ENCODE measurements at regions not wholly inside any gene's neighbourhood (a gene's known extent, or its start where the extent isn't known, plus 50 kb on each side); places are given as distances from the start of the nearest gene placed in this dataset.

- TF ChIP-seq, protein P1, sequence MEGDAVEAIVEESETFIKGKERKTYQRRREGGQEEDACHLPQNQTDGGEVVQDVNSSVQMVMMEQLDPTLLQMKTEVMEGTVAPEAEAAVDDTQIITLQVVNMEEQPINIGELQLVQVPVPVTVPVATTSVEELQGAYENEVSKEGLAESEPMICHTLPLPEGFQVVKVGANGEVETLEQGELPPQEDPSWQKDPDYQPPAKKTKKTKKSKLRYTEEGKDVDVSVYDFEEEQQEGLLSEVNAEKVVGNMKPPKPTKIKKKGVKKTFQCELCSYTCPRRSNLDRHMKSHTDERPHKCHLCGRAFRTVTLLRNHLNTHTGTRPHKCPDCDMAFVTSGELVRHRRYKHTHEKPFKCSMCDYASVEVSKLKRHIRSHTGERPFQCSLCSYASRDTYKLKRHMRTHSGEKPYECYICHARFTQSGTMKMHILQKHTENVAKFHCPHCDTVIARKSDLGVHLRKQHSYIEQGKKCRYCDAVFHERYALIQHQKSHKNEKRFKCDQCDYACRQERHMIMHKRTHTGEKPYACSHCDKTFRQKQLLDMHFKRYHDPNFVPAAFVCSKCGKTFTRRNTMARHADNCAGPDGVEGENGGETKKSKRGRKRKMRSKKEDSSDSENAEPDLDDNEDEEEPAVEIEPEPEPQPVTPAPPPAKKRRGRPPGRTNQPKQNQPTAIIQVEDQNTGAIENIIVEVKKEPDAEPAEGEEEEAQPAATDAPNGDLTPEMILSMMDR (IDR thresholded peaks at IDR 0.05), result no peak
- no peak for TF ChIP-seq POLR2A (IDR thresholded peaks at IDR 0.05)
These were observed 348.7 kb upstream of the AJAP1 start for GRCh38 chr1:4305526-4306301.

Measured in thyroid gland (tissue), 4 donors.